Spleen (tissue), 11 donors: ENCODE measurements at regions not wholly inside any gene's neighbourhood (a gene's known extent, or its start where the extent isn't known, plus 50 kb on each side); places are given as distances from the start of the nearest gene placed in this dataset.

Experiments used
- DNase-seq: peaks from one replicate; pipeline ENCODE4 v3.0.0-alpha.2; 2020
- H3K27ac ChIP-seq, 8 donors: fragments of 200-600 bp; sonication (generic) in 7 of 8; 1 replicate in 4 of 8; 2 replicates in 4 of 8; pipeline versions ENCODE4 v1.5.0 to v1.8.0; 2016 to 2021; ENCODE audit warnings: inconsistent platforms in 4 of 8, mild to moderate bottlenecking in 4 of 8, moderate library complexity in 1 of 8
- H3K27me3 ChIP-seq, 7 donors: fragments of 200-600 bp; sonication (generic) in 6 of 7; replicated peaks in 1 of 7; 1 replicate in 4 of 7; 2 replicates in 3 of 7; pipeline versions ENCODE4 v1.5.0 to v1.8.0; 2016 to 2021; ENCODE audit warnings: inconsistent platforms in 3 of 7, mild to moderate bottlenecking in 1 of 7
- H3K36me3 ChIP-seq, 6 donors: fragments of 200-600 bp; sonication (generic) in 5 of 6; 1 replicate in 4 of 6; 2 replicates in 2 of 6; pipeline versions ENCODE4 v1.5.0 to v1.8.0; 2016 to 2021; ENCODE audit warnings: inconsistent platforms in 2 of 6
- H3K4me1 ChIP-seq, 6 donors: fragments of 200-600 bp; sonication (generic) in 5 of 6; 1 replicate in 3 of 6; 2 replicates in 3 of 6; pipeline versions ENCODE4 v1.5.0 to v1.8.0; 2016 to 2021; ENCODE audit warnings: inconsistent platforms in 3 of 6
- H3K4me3 ChIP-seq, 8 donors: fragments of 200-600 bp; sonication (generic) in 7 of 8; 1 replicate in 4 of 8; 2 replicates in 4 of 8; pipeline versions ENCODE4 v1.5.0 to v1.8.0; 2016 to 2021; ENCODE audit warnings: inconsistent platforms in 4 of 8, mild to moderate bottlenecking in 4 of 8, moderate library complexity in 2 of 8
- H3K9me3 ChIP-seq, 8 donors: fragments of 200-600 bp; sonication (generic) in 7 of 8; 1 replicate in 4 of 8; 2 replicates in 4 of 8; pipeline versions ENCODE4 v1.5.0 to v1.8.0; 2016 to 2021; ENCODE audit warnings: inconsistent platforms in 4 of 8
- CTCF ChIP-seq, 11 experiments: fragments of 200-600 bp in 7 of 11; fragments of 450-650 bp in 4 of 11; sonication (generic) in 4 of 11; IDR thresholded peaks in 8 of 11; conservative IDR thresholded peaks in 3 of 11; 1 replicate in 7 of 11; 2 replicates in 4 of 11; pipeline versions ENCODE4 v1.4.0 to v1.8.0; 2016 to 2021; ENCODE audit warnings: antibody characterized with exemption in 11 of 11, inconsistent platforms in 4 of 11, mild to moderate bottlenecking in 1 of 11
- POLR2A ChIP-seq, 3 donors: fragments of 450-650 bp; IDR thresholded peaks; one replicate each; pipeline ENCODE4 v1.5.1; 2017; ENCODE audit warnings: antibody characterized with exemption in 3 of 3, mild to moderate bottlenecking in 1 of 3
- POLR2AphosphoS5 ChIP-seq, 3 donors: sonication (generic); formaldehyde crosslinking; IDR thresholded peaks; one replicate each; pipeline ENCODE4 v1.5.1; 2017; ENCODE audit warnings: antibody characterized with exemption in 3 of 3
- WGBS, 5 donors: extraction: QIAGEN DNeasy Blood & Tissue Kit in 3 of 5; methylation state at CpG; one replicate each; pipeline versions ENCODE4 v1.1.5 to v1.1.7; 2013 to 2018; 5-methylcytosine and 5-hydroxymethylcytosine counted together
- intact Hi-C: fragments of 100-400 bp; cut with DNase I; formaldehyde crosslinking; loops from one replicate; pipeline ENCODE4 v1.15.0; 2023; ENCODE audit warnings: low total_unique reads
- donor health status: healthy with polysubstance abuse.
- donor health status: DM: no; HTN: no; CAD: no; lungs with moderate emphysema.
- donor health status: DM: no; HTN: no; CAD: no.
- donor health status: Bipolar disorder and iron deficiency.
- donor health status: healthy.
- donor health status: DM: no; HTN: no; CAD: no.
- donor health status: DM: yes; HTN: yes; CAD: no.

GRCh38 chr7:46143949-46144917 is 223.2 kb upstream of the IGFBP3 start:
- H3K27ac ChIP-seq, result no peak overlapping the region
- no peak overlapping the region for H3K4me3 ChIP-seq
- 82 to 89% (median 87%) methylated on average over 4 of the region's 4 CpGs for WGBS, 5 donors
- no peak for DNase-seq
- H3K9me3 ChIP-seq, result no peaks in the 10 kb centered on the region
- intact Hi-C loops, result no loop called here
- H3K4me1 ChIP-seq, result no peaks in the 10 kb centered on the region
- no peak for TF ChIP-seq POLR2A (IDR thresholded peaks at IDR 0.05)
- no peak for TF ChIP-seq CTCF (IDR thresholded peaks at IDR 0.05 in 8 of 11, conservative IDR thresholded peaks at IDR 0.05 in 3 of 11)
- no peak for TF ChIP-seq POLR2AphosphoS5 (IDR thresholded peaks at IDR 0.05)
- H3K36me3 ChIP-seq, result no peaks in the 10 kb centered on the region
- no peaks in the 10 kb centered on the region for H3K27me3 ChIP-seq

- TF ChIP-seq CTCF (IDR thresholded peaks at IDR 0.05 in 8 of 11, conservative IDR thresholded peaks at IDR 0.05 in 3 of 11) (no peak), POLR2A (IDR thresholded peaks at IDR 0.05) (no peak), POLR2AphosphoS5 (IDR thresholded peaks at IDR 0.05) (no peak)
- H3K9me3 ChIP-seq, result no peaks in the 10 kb centered on the region
- H3K4me3 ChIP-seq, result no peak overlapping the region
- no peaks in the 10 kb centered on the region for H3K4me1 ChIP-seq
- no peak for DNase-seq
- H3K27me3 ChIP-seq, result no peaks in the 10 kb centered on the region
- no peaks in the 10 kb centered on the region for H3K36me3 ChIP-seq
- 87 to 95% (median 92%) methylated on average over 2 of the region's 2 CpGs for WGBS, 5 donors
- H3K27ac ChIP-seq, result no peak overlapping the region
- intact Hi-C loops, result no loop called here
Measured at GRCh38 chr7:46143421-46143820, 222.3 kb upstream of the IGFBP3 start.

GRCh38 chr7:46139079-46139478 is 218.0 kb upstream of the IGFBP3 start:
- TF ChIP-seq POLR2AphosphoS5 (IDR thresholded peaks at IDR 0.05), result no peak
- no peak for TF ChIP-seq POLR2A (IDR thresholded peaks at IDR 0.05)
- no peak for TF ChIP-seq CTCF (IDR thresholded peaks at IDR 0.05 in 8 of 11, conservative IDR thresholded peaks at IDR 0.05 in 3 of 11)
- no peaks in the 10 kb centered on the region for H3K27me3 ChIP-seq
- no peak overlapping the region for H3K27ac ChIP-seq
- H3K4me3 ChIP-seq, result no peak overlapping the region
- no peaks in the 10 kb centered on the region for H3K9me3 ChIP-seq
- no peak for DNase-seq
- no peaks in the 10 kb centered on the region for H3K4me1 ChIP-seq
- intact Hi-C loops, result no loop called here
- no peaks in the 10 kb centered on the region for H3K36me3 ChIP-seq

- intact Hi-C loops, result no loop called here
- H3K4me3 ChIP-seq, result no peak overlapping the region
- no peaks in the 10 kb centered on the region for H3K27me3 ChIP-seq
- H3K9me3 ChIP-seq, result no peaks in the 10 kb centered on the region
- no peak for TF ChIP-seq POLR2AphosphoS5 (IDR thresholded peaks at IDR 0.05)
- no peak for TF ChIP-seq POLR2A (IDR thresholded peaks at IDR 0.05)
- TF ChIP-seq CTCF (IDR thresholded peaks at IDR 0.05 in 8 of 11, conservative IDR thresholded peaks at IDR 0.05 in 3 of 11), result no peak
- DNase-seq, result no peak
- H3K4me1 ChIP-seq, result no peaks in the 10 kb centered on the region
- H3K27ac ChIP-seq, result no peak overlapping the region
- H3K36me3 ChIP-seq, result no peaks in the 10 kb centered on the region
- WGBS, 5 donors, result 80 to 87% (median 83%) methylated on average over 3 of the region's 3 CpGs
Measured at GRCh38 chr7:46137725-46138124, 216.7 kb upstream of the IGFBP3 start.
